ENCODE measurements at regions not wholly inside any gene's neighbourhood (a gene's known extent, or its start where the extent isn't known, plus 50 kb on each side); places are given as distances from the start of the nearest gene placed in this dataset.

GRCh38 chr16:26196310-26196709, 504.6 kb downstream of the HS3ST4 start:
- TF ChIP-seq CTCF (IDR thresholded peaks at IDR 0.05) (no peak), POLR2A (IDR thresholded peaks at IDR 0.05) (no peak)

All from heart left ventricle (tissue), 13 donors.